Endothelial cell of umbilical vein (primary cell): ENCODE measurements at regions not wholly inside any gene's neighbourhood (a gene's known extent, or its start where the extent isn't known, plus 50 kb on each side); places are given as distances from the start of the nearest gene placed in this dataset.

Source experiments
- BruUV-seq: library from RNA; stranded (reverse); fragments of 400-500 nt; replicated peaks from 2 replicates; lab custom pipeline; 2021; lab: Mats Ljungman, UMichigan
- CTCF ChIA-PET: fragments of 300-600, 350-600 bp; sonication (Branson Sonifier 250); formaldehyde crosslinking; loops from one replicate; lab custom pipeline; 2021; ENCODE audit warnings: antibody characterized with exemption, inconsistent platforms; lab: Charles Lee
- POLR2A ChIA-PET: fragments of 300-600, 350-600 bp; sonication (Branson Sonifier 250); formaldehyde crosslinking; loops from one replicate; lab custom pipeline; 2021; ENCODE audit warnings: antibody characterized with exemption, inconsistent platforms; lab: Charles Lee
- DNase-seq: peaks from one replicate; pipeline ENCODE4 v3.0.0-alpha.2; 2011; ENCODE audit warnings: low read depth, low spot score
- FAIRE-seq: peaks from 2 replicates; lab custom pipeline; 2011; peaks lifted over from hg19 to GRCh38; lab: Jason Lieb, UNC
- H2AFZ ChIP-seq: 2 replicates; pipeline ENCODE4 v1.6.0; 2012; ENCODE audit warnings: low read depth, low read length, control low read depth, inconsistent platforms
- H3K27ac ChIP-seq: 2 replicates; pipeline ENCODE4 v1.5.1; 2011; ENCODE audit warnings: low read depth, mild to moderate bottlenecking, control low read depth, low read length, moderate library complexity; ENCODE audit not compliant: insufficient read depth
- H3K27me3 ChIP-seq, 2 experiments: 2 replicates each; pipeline versions ENCODE4 v1.6.0 to v1.6.1; 2011; ENCODE audit warnings: low read length in 2 of 2, mixed read lengths in 1 of 2; ENCODE audit not compliant: control insufficient read depth in 2 of 2, insufficient read depth in 2 of 2
- H3K36me3 ChIP-seq, 2 experiments: 2 replicates in 1 of 2; 3 replicates in 1 of 2; pipeline ENCODE4 v1.5.1; 2011; ENCODE audit warnings: low read length in 2 of 2, mild to moderate bottlenecking in 1 of 2, moderate library complexity in 1 of 2; ENCODE audit not compliant: control insufficient read depth in 2 of 2, insufficient read depth in 2 of 2; ENCODE audit errors: extremely low read depth in 1 of 2
- H3K4me1 ChIP-seq: 3 replicates; pipeline ENCODE4 v1.5.1; 2011; ENCODE audit warnings: mild to moderate bottlenecking, low read length; ENCODE audit not compliant: control insufficient read depth, insufficient read depth; ENCODE audit errors: extremely low read depth
- H3K4me2 ChIP-seq: 2 replicates; pipeline ENCODE4 v1.6.1; 2011; ENCODE audit warnings: low read length, control low read depth, mixed read lengths; ENCODE audit not compliant: insufficient read depth
- H3K4me3 ChIP-seq, 3 experiments: fragments of 200-600 bp in 1 of 3; sonication (generic), shearing (Covaris generic) in 1 of 3; replicated peaks in 1 of 3; 2 replicates each; pipeline ENCODE4 v1.5.1; 2011 to 2016; ENCODE audit warnings: control low read depth in 3 of 3, low read length in 3 of 3, mild to moderate bottlenecking in 2 of 3, inconsistent platforms in 1 of 3, low read depth in 1 of 3, moderate library complexity in 1 of 3; ENCODE audit not compliant: insufficient read depth in 1 of 3
- H3K79me2 ChIP-seq: 2 replicates; pipeline ENCODE4 v1.6.0; 2012; ENCODE audit warnings: low read length, inconsistent platforms; ENCODE audit not compliant: control insufficient read depth, insufficient read depth
- H3K9ac ChIP-seq: replicated peaks from 2 replicates; pipeline ENCODE3; 2011; ENCODE audit warnings: low read length, control low read depth; ENCODE audit not compliant: insufficient read depth; ENCODE audit errors: extremely low read depth
- H3K9me1 ChIP-seq: replicated peaks from 3 replicates; pipeline ENCODE4 v1.6.0; 2011; ENCODE audit warnings: mild to moderate bottlenecking, low read length; ENCODE audit not compliant: control insufficient read depth, insufficient read depth; ENCODE audit errors: extremely low read depth
- H3K9me3 ChIP-seq: replicated peaks from 2 replicates; pipeline ENCODE4 v1.5.1; 2012; ENCODE audit warnings: low read length, inconsistent platforms; ENCODE audit not compliant: control insufficient read depth, insufficient read depth
- H4K20me1 ChIP-seq: replicated peaks from 2 replicates; pipeline ENCODE3; 2011; ENCODE audit warnings: mild to moderate bottlenecking, low read length; ENCODE audit not compliant: control insufficient read depth, insufficient read depth; ENCODE audit errors: extremely low read depth
- CTCF ChIP-seq, 2 donors: IDR thresholded peaks; 1 replicate in 1 of 2; 2 replicates in 1 of 2; pipeline ENCODE4 v1.5.1; 2011; ENCODE audit warnings: low read length in 2 of 2, mild to moderate bottlenecking in 2 of 2, moderate library complexity in 2 of 2, control low read depth in 1 of 2, inconsistent platforms in 1 of 2, low read depth in 1 of 2; ENCODE audit not compliant: insufficient read depth in 1 of 2; ENCODE audit errors: extremely low read depth in 1 of 2
- EZH2 ChIP-seq: IDR thresholded peaks from 2 replicates; pipeline ENCODE4 v1.6.1; 2012; ENCODE audit warnings: borderline replicate concordance, low read depth, mild to moderate bottlenecking, moderate library complexity, low read length, inconsistent platforms; ENCODE audit not compliant: severe bottlenecking
- FOS ChIP-seq: IDR thresholded peaks from 2 replicates; pipeline ENCODE4 v1.6.1; 2011; ENCODE audit warnings: mild to moderate bottlenecking, low read length, moderate library complexity, borderline replicate concordance; ENCODE audit not compliant: insufficient read depth
- GATA2 ChIP-seq: IDR thresholded peaks from 2 replicates; pipeline ENCODE4 v1.7.0; 2011; ENCODE audit warnings: low read depth, mild to moderate bottlenecking, moderate library complexity, mixed read lengths, low read length; ENCODE audit not compliant: insufficient read length, insufficient read depth
- JUN ChIP-seq: IDR thresholded peaks from 2 replicates; pipeline ENCODE4 v1.6.1; 2011; ENCODE audit warnings: borderline replicate concordance, low read depth; ENCODE audit not compliant: insufficient read length, insufficient read depth
- MAX ChIP-seq: IDR thresholded peaks from 2 replicates; pipeline ENCODE4 v1.6.1; 2011; ENCODE audit not compliant: insufficient read depth, insufficient read length
- MYC ChIP-seq: IDR thresholded peaks from one replicate; pipeline ENCODE4 v1.6.1; 2011; ENCODE audit warnings: mild to moderate bottlenecking, low read depth, low read length
- POLR2A ChIP-seq: IDR thresholded peaks from 2 replicates; pipeline ENCODE4 v1.6.1; 2012; ENCODE audit warnings: low read depth, mild to moderate bottlenecking, control low read depth, low read length
- POLR2AphosphoS5 ChIP-seq: IDR thresholded peaks from 2 replicates; pipeline ENCODE4 v1.6.1; 2012; ENCODE audit warnings: low read depth, mild to moderate bottlenecking, control low read depth, low read length, moderate library complexity; ENCODE audit not compliant: insufficient read depth
- dilution Hi-C: fragments of 300-500 bp; cut with MboI; formaldehyde crosslinking; loops from one replicate; pipeline ENCODE4 v1.15.0; 2019; ENCODE audit warnings: low sequenced_read_pairs; ENCODE audit not compliant: extremely low pct_ligation_motif_present
- intact Hi-C: fragments of 100-400 bp; cut with micrococcal nuclease; formaldehyde crosslinking; loops from one replicate; pipeline ENCODE4 v1.10.0; 2022

GRCh38 chr5:25393256-25393655 lies 748.5 kb upstream of the CDH10 start:
- no peaks in the 10 kb centered on the region for H3K79me2 ChIP-seq
- BruUV-seq = no TSS peak
- H3K9me3 ChIP-seq = peaks cover 4% of the 10 kb centered on the region
- no peaks in the 10 kb centered on the region for H3K27me3 ChIP-seq
- H3K4me1 ChIP-seq = no peaks in the 10 kb centered on the region
- H3K36me3 ChIP-seq = no peaks in the 10 kb centered on the region
- H3K9ac ChIP-seq = no peak overlapping the region
- H4K20me1 ChIP-seq = no peaks in the 10 kb centered on the region
- dilution Hi-C loops (no loop called here), intact Hi-C loops (no loop called here)
- FAIRE-seq (no peak), DNase-seq (no peak)
- no peak overlapping the region for H3K4me3 ChIP-seq
- H3K27ac ChIP-seq = no peak overlapping the region
- POLR2A ChIA-PET = no interaction called here
- H2AFZ ChIP-seq = no peak overlapping the region
- TF ChIP-seq EZH2 (no peak), JUN (no peak), CTCF (IDR thresholded peaks at IDR 0.05; ENCODE audit: extremely low read depth in 1 of 2, insufficient read depth in 1 of 2, low read depth in 1 of 2, low read length in 2 of 2) (no peak), POLR2AphosphoS5 (no peak), GATA2 (no peak), MYC (no peak), POLR2A (no peak)
- no peaks in the 10 kb centered on the region for H3K9me1 ChIP-seq
- CTCF ChIA-PET = no interaction called here
- no peak overlapping the region for H3K4me2 ChIP-seq

- Histone ChIP-seq H3K4me2 (no peak overlapping the region), H3K4me3 (no peak overlapping the region), H3K4me1 (no peaks in the 10 kb centered on the region), H3K27ac (no peak overlapping the region), H3K9me1 (no peaks in the 10 kb centered on the region), H3K9ac (no peak overlapping the region), H3K9me3 (peaks cover 3% of the 10 kb centered on the region), H4K20me1 (no peaks in the 10 kb centered on the region), H3K27me3 (no peaks in the 10 kb centered on the region), H2AFZ (no peak overlapping the region), H3K36me3 (no peaks in the 10 kb centered on the region), H3K79me2 (no peaks in the 10 kb centered on the region)
- POLR2A ChIA-PET = no interaction called here
- FAIRE-seq (no peak), DNase-seq (no peak)
- intact Hi-C loops = no loop called here
- BruUV-seq = no TSS peak
- CTCF ChIA-PET = no interaction called here
- no peak for TF ChIP-seq CTCF (IDR thresholded peaks at IDR 0.05; ENCODE audit: extremely low read depth in 1 of 2, insufficient read depth in 1 of 2, low read depth in 1 of 2, low read length in 2 of 2)
- TF ChIP-seq MAX = no peak
- TF ChIP-seq FOS = no peak
- no peak for TF ChIP-seq GATA2
- no peak for TF ChIP-seq JUN
- no peak for TF ChIP-seq POLR2AphosphoS5
- no peak for TF ChIP-seq MYC
- no peak for TF ChIP-seq POLR2A
- TF ChIP-seq EZH2 = no peak
- dilution Hi-C loops = no loop called here
These were observed 743.2 kb upstream of the CDH10 start for GRCh38 chr5:25387953-25388352.
